Retina (tissue), 1 donor: ENCODE measurements at regions not wholly inside any gene's neighbourhood (a gene's known extent, or its start where the extent isn't known, plus 50 kb on each side); places are given as distances from the start of the nearest gene placed in this dataset.
A peak's percentile ranks its signal among the peaks of the same experiment; 100 is the strongest.
"Not testable (repeated sequence)": the region's sequence is repeated elsewhere in the genome, so short reads cannot be mapped to it uniquely, and the experiment has no call there.

ENCODE experiments used
- DNase-seq: peaks from one replicate; pipeline ENCODE4 v3.0.0-alpha.2; 2016

DNA sequence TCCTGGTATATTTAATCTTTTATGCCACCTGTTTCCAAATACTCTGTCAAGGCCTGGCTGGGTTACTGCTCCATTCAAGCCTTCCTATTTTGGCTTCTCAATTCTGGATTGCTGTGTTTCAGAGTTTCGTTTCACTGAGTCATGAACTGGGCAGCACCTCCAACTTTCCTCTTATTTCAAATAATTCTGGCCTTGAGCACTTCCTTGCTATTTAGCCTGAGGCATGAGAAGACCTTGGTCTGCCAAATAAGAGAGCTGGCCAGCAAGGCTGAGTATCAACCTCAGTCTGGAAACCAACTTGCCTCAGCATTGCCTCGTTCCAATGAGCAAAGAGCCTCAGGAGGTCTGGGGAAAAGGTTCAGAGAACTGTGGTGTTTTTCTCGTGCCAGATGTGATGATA, 66.6 kb downstream of the TNFAIP3 start:
- no peak for DNase-seq

DNA sequence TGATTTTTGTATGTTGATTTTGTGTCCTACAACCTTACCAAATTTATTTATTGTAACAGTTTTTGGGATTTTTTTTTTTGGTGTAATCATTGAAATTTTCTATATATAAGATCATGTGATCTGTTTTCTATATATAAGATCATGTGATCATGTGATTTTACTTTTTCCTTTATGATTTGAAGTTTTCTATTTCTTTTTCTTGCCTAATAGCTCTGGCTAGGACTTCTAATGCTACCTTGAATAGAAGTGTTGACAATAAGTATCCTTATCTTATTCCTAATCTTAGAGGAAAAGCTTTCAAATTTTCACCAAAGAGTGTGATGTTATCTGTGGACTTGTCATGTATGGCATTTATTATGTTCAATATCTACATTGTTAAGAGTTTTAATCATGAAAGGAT, 69.7 kb downstream of the TNFAIP3 start:
- no peak for DNase-seq

DNA sequence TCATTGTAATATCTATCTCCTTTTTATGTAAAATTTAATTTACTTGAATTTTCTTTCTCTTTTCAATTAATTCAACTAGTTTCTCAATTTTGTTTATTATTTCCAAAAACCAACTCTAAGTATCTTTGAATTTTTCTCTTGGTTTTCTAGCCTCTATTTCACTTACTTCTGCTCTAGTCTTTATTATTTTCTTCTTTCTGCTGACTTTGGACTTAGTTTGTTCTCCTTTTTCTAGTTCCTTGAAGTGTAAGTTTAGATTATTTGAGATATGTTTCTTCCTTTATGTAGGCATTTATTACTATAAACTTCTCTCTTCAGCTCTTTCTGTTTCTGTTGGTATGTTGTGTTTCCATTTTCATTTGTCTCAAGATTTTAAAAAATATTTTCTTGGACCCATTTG, 70.8 kb downstream of the TNFAIP3 start:
- no peak for DNase-seq

DNA sequence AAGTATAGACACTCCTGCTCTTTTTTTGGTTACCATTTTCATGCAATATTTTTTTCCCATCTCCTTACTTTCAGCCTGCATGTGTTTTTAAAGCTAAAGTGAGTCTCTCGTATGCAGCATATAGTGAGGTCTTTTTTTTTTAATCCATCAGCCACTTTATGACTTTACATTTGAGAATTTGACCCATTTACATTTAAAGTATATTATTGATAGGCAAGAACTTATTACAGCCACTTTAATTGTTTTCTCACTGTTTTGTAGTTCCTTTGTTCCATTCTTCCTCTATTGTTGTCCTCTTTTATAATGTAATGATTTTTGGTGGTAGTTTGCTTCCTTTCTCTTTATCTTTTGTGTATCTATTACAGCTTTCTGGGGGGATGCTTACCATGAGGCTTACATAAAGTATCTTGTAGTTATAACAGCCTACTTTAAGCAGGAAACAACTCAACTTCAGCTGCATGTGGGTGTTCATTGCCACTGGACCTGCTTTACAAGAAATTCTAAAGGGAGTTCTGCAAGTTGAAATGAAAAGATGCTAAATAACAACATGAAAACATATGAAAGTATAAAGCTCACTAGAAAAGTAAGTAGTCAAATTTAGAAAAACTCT, 71.8 kb downstream of the TNFAIP3 start:
- DNase-seq = no peak

DNA sequence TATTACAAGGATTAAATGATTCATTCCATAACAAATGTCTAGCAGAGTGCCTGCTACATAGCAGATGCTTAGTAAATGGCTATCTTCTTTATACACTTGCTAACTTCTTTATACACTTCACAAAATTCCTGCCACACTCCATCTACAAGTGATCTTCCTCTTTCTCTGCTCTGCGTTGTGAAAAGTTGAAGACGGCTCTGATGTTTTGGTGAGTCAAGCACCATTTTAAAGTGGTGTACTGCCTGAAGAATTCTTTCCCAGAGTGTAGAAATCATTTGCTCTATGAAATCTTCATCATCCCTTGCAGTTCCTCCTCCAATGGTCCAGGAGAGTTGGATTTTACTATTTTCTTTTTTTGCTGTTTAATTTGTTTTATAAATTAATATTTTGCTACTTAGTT, 74.9 kb downstream of the TNFAIP3 start:
- DNase-seq = no peak

DNA sequence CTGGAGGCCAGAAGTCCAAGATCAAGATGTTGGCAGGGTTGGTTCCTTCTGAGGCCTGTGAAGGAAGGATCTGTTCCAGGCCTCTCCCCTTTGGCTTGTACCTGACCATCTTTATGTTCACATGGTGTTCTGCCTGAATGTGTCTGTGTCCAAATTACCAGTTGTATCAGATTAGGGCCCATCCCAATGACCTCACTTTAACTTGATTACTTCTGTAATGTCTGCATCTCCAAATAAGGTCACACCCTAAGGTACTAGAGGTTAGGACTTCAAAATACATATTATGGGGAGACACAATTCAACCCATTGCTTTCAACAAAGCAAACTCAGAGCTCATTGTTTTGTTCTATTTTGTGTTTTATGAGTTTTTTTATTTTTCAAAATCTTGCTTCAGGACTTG, 75.7 kb downstream of the TNFAIP3 start:
- no peak for DNase-seq

DNA sequence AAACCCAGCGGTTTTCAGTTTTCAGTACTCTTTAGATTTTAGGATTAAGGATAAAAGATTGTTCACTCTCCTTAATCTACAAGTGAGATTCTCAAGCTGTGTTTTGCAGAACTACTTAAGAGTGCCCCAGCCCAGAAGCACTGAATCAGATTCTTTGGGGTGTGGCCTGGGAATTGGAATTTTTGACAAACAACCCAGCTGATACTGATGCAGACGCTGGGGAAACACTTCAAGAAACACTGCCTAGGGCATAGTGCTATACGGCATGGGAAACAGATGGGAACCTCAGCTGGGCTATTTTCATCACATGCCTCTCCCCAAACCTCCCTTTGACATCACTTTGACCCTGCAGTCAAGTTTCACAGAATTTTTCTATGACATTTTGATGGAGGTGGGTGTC, 77.3 kb downstream of the TNFAIP3 start:
- not testable (repeated sequence) for DNase-seq

DNA sequence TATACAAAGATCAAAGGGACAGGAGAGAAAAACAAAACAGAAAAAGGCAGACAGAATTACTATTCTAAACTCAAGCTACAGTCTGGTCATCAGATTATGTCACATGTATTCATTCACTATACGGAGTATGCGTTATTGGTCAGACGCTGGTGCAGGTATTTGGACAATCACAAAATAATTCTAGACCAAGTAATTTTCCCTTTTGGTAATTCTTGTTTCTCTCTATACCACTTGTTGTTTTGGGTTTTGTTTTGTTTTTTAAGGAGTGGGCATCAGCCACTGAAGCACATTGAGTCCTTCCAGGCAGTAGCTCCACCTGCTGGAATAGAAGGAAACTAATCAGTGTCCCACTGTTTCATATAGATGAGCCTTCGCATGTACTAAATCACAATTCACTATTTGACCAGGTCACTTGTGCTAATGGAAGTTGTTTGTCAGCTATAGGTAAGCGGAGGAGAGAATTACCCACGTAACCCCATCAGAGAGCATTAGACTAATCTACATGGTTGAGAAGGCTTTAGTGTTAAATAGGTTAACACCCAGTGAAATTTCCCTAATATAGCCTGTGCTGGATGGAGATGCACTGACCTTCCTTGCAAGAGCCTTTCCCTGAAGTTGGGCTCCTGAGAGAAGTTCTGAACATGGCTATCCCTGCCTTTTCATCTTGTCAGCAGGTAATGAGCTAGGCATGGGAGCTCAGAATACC, 77.9 kb downstream of the TNFAIP3 start:
- peak; percentile 42 for DNase-seq

DNA sequence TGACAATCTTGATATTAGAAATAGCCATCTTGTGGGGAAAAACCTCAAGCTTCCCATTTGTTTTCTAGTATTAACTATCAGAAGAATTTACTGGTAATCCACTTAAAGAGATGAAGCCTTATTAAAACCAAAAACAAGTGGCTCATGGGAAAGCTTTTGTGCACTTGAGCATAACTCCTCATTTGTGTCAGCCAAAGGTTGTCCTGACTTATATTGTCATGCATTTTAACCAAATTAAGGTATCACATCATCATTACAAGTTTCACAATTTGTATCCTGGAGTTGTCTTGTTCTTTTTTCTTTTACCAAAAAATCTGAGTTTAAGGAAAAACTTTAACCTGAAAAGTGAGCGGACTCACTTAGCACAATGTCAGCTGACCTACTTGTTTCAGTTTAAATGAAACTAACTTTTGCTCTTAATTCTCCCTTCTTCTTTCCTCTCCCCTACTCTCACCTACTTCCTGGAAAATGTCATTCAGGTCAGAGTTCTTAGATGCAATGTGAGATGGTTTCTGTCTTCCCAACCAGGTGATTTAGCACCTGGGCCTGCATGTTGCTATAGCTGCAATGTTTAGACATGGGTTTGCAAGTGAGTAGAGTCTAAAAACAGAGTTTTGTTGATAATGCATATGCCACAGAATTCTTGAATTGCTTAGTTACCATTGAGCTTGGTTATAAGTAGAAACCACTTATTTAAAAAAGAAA, 82.8 kb downstream of the TNFAIP3 start:
- no peak for DNase-seq

DNA sequence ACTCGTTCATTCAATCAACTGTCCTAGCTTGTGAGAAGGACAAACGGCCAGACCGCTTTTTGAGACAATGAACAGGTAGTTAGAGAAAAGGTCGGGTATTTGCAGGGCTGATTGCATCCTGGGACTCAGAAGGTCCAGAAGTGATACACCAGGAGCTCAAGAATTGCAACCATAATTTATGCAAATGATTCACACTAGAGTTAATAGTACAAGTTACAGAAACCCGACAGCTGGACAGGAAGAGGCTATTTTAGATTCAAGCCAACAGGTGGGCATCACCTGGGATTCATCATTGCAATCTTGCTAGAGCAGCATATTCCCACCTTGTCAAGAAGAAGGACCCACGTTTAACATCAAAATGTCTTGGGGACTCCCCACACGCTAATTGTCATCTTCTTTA, 83.5 kb downstream of the TNFAIP3 start:
- DNase-seq = no peak

DNA sequence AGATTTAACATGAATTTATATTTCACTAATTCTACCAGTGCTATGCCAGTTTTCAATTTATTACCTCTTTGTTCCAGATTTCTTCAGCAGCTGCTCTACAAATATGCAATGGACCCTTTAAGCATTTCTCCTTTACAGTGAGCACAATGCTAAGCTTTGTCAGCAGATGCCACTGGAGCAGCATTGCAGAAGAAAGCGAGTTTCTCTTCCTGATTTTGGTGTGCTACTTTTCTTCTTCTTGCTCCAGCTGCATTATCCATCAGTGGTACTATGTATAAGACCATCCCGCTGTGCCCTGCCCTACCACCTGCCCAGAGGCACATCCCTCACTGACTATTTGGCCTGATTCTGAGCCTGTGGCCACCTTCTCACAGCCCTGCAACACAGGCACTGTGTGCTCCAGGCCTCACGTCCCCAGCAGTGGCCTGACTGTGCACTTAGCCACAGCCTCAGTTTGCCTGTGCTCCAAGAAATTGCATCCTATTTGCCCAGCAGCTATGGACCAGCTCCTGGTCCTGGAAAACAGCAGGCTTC, 84.1 kb downstream of the TNFAIP3 start:
- DNase-seq = no peak

DNA sequence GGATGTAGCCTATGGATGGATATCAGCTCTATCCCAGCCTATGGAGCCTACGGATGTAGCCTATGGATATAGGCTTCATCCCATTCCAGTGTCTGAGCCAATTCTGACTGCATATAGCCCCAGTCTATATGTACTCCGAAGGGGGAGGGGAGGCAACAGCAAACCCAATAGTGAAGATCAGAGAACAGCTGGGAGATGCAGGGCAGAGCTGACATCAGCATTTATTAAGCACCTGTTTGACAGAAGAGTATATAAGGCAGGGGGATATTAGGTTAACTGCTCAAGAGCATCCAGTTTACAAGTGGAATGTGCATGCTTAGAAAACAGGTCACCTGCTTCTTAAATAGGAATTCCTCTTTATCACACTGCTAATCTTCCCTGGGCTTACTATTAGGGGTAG, 85.2 kb downstream of the TNFAIP3 start:
- no peak for DNase-seq

DNA sequence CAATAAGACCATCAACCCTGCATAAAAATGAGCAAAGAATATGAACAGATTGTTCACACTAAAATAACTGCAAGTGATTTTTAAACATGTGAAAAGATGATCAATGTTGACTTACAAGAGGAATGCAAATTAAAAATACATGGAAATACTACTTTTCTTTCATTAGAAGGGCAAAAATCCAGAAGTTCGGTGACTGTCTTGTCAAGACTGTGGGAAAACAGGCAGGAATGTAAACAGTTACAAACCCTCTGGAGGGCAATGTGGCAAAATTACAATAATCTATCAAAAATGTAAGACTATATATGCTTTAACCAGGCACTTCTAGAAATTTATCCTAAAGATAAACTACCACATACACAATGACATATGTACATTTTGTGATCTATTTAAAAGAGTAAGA, 86.7 kb downstream of the TNFAIP3 start:
- DNase-seq = no peak

DNA sequence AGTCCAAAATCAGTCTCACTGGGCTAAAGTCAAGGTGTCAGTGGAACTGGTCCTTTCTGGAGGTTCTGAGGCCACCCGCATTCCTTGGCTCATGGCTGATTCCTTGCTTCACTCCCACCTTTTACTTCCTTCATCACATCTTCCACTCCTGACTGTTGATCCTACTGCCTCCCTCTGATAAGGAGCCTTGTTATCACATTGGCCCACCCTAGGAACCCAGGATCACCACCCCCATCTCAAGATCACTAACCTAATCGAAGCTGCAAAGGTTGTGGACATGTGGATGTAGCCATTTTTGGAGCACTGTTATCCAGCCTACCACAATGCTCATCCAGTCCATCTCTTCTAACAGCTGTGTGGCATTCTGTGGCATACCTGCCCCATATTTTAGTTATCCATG, 87.2 kb downstream of the TNFAIP3 start:
- DNase-seq = no peak

DNA sequence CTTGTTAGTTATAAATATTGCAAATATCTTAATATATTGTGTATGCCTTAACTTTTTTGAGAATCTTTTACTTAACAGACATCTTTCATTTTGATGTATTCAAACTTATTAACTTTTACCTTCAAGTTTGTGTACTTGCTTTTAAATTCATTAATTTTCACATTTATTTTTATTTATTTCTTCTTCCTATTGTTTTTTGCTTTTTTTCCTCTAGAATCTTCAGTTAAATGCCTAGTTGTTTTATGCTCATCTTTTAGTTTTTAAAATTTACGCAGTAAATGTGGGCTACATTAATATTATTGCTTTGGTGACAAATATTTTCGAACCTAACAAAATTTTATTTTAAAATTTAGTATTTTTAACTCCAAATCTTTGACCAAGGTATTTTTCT, 89.0 kb downstream of the TNFAIP3 start:
- no peak for DNase-seq

DNA sequence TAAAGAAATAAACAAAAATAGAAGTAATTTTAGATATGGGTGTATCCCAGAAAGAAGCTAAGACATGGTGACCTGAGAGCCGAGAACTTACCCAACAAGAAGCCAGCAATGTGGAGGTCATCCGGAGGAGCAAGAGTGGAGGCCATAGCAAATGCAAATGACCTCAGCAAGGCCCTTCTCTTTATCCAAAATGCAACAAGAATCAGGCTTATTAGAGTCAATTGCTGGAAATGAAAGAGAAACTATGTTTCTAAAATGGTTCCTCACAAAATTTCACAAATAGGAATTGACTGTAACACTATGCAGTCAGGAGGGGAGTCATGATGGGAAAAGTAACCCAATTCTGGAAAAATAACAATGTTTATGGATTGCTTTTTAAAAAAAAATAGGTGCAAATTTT, 90.4 kb downstream of the TNFAIP3 start:
- no peak for DNase-seq

DNA sequence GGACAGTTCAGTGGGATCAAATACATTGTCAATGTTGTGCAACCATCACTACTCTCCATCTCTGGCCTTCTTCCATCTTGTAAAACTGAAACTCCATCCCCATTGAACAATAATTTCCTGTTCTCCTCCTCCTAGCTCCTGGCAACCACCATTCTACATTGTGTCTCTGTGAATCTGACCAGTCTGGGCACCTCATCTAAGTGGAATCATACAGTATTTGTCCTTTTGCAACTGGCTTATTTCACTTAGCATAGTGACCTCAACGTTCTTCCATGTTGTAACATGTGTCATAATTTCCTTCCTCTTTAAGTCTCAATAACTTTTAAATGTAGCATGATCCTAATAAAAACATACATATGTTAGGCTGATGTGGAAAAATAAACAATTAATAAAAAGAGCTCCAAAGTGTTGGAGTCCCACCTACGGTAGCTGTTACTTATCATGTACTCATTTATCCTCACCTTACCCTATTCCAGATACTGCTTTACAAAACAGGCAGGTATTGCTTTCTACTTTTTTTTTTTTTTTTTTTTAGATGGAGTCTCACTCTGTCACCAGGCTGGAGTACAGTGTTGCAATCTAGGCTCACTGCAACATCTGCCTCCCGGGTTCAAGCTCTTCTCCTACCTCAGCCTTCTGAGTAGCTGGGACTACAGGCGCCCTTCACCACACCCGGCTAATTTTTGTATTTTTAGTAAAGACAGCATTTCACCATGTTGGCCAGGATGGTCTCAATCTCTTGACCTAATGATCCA, 91.9 kb downstream of the TNFAIP3 start:
- DNase-seq = no peak

DNA sequence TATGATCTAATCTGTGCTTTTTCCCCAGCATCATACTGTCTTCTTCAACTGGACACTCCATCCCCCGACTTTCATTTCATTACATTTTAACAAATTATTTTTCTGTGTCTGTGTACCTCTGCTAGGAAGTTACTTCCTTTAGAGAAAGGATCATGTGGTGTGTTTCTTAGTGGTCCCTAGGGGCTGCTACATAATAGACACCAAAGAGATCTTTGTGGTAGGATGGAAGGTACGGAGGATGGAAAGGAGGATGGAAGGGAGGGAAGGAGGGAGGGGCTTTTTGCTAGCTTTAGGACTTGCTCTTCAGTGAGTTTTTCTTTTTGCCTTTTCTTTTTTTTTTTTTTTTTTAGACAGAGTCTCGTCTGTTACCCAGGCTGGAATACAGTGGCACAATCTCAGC, 95.7 kb downstream of the TNFAIP3 start:
- DNase-seq = no peak

DNA sequence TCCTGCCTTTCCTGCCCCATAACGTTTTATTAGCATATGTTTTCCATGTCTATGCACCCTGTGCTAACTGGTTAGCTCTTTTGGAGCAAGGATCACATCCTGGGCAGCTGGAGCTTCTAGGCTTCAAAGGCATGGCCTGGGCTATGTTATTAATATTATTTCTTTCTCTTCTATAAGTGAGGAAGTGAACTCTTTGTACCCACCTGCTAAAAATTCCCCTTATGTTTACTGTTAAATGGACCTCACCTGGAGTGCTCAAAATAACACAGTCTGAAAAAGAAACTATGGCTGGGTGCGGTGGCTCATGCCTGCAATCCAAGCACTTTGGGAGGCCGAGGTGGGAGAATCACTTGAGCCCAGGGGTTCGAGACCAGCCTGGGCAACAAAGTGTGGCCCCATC, 97.8 kb downstream of the TNFAIP3 start:
- DNase-seq = no peak

DNA sequence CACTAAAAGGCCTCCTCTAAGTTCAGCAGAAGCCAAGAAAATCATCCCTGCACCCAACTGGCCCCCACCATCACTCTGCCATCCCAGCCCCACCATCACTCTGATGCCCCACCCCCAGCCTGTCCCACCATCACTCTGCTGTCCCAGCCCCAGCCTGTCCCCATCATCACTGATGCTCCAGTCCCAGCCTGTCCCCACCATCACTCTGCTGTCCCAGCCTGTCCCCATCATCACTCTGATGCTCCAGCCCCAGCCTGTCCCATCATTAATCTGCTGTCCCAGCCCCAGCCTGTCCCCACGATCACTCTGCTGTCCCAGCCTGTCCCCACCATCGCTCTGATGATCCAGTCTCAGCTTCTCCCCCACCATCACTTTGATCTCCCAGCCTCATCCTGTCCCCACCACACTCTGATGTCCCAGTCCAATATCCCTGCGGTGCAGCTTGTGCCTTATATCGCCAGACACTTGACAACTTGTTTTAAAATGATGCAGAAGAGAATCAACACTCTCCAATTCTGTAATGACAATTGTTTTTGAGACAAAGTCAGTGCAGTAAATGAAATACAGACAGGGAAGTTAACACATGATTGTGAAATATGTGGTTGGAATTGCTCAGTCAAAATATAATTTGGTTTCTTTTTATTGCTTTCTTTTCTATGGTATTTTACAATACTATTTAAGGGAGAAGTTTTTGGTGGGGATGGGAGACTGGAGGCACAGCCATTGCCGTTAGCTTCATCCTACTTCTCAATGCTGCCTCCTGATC, 100.8 kb downstream of the TNFAIP3 start:
- no peak for DNase-seq

DNA sequence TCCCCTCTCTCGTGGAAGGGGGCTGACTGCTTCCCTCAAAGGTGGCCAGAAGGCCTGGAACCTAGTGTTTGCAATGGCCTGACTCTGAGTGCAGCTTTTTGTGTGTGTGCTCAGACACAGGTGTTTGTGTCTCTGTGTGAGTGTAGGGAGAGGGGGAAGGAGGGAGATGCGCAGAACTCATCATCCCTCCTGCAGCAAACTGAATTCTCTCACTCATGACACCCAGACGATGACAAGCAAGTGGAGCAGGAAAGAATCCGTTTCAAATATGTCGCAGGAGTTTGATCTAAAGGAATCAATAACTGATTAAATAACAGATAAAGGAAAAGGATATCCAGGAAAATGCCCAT, 101.4 kb downstream of the TNFAIP3 start:
- DNase-seq = no peak

DNA sequence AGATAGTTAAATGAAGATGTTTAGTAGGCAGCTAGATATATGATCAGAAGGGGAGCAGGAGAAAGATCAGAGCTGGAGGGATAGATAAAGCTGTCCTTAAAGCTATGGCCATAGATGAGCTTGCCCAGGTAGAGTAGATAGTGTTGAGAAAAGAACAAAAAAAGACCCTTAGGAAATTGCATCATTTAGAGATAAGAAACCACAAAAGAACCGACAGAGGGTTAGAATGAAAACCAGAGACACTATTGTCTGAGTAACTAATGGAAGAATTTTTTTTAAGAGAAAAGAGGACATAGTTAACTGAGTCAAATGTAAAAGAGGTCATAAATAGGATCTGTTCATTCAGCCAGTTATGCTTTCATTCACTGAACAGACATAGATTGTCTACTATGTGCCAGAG, 101.8 kb downstream of the TNFAIP3 start:
- no peak for DNase-seq

DNA sequence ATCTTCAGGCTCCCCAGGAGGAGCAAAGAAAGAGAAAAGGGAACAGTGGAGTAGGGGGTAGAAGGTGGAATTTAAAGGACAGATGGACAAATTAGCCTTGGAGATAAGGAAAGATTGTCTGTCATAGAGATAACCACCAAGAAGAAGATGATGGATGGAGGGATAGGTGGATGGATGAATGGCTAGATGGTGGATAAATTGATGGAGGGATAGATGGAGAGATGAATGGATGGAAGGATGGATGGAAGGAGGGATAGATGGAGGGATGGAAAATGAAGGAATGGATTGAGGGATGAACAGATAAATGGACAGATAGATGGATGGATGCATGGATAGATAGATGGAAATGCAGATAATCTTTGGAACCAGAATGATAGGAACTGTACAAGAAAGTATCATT, 102.8 kb downstream of the TNFAIP3 start:
- no peak for DNase-seq
